Epithelial cell of prostate (primary cell): ENCODE measurements at regions not wholly inside any gene's neighbourhood (a gene's known extent, or its start where the extent isn't known, plus 50 kb on each side); places are given as distances from the start of the nearest gene placed in this dataset.
"Not testable (repeated sequence)": the region's sequence is repeated elsewhere in the genome, so short reads cannot be mapped to it uniquely, and the experiment has no call there.

Experiments used
- DNase-seq: peaks from one replicate; pipeline ENCODE4 v3.0.0-alpha.2; 2011; ENCODE audit warnings: low read depth, low spot score
- H3K27ac ChIP-seq: fragments of 450-650 bp; 2 replicates; pipeline ENCODE4 v1.5.1; 2017; ENCODE audit warnings: mild to moderate bottlenecking

GRCh38 chr2:3899536-3900155 lies 196.3 kb downstream of the DCDC2C start:
- no peak for DNase-seq
- H3K27ac ChIP-seq, result no peak overlapping the region

- no peak for DNase-seq
- H3K27ac ChIP-seq, result no peak overlapping the region
These were observed 198.8 kb downstream of the DCDC2C start for GRCh38 chr2:3902131-3902530.

- no peak overlapping the region for H3K27ac ChIP-seq
These were observed 200.7 kb downstream of the DCDC2C start for GRCh38 chr2:3904061-3904460.

GRCh38 chr2:3908498-3908897 lies 205.1 kb downstream of the DCDC2C start:
- DNase-seq, H3K27ac ChIP-seq: not testable (repeated sequence)

More at GRCh38 chr2:3904061-3904460, 200.7 kb downstream of the DCDC2C start:
- DNase-seq, result no peak

GRCh38 chr2:3911882-3912455 lies 208.6 kb downstream of the DCDC2C start:
- DNase-seq, result no peak
- no peak overlapping the region for H3K27ac ChIP-seq

GRCh38 chr2:3913166-3913565 lies 209.8 kb downstream of the DCDC2C start:
- no peak overlapping the region for H3K27ac ChIP-seq
- DNase-seq, result no peak

GRCh38 chr2:3914241-3914640 lies 210.9 kb downstream of the DCDC2C start:
- DNase-seq, result no peak
- H3K27ac ChIP-seq, result no peak overlapping the region

- DNase-seq, result no peak
- H3K27ac ChIP-seq, result no peak overlapping the region
These were observed 223.7 kb downstream of the DCDC2C start for GRCh38 chr2:3927031-3927430.

- no peak for DNase-seq
- H3K27ac ChIP-seq, result no peak overlapping the region
These were observed 226.0 kb downstream of the DCDC2C start for GRCh38 chr2:3929374-3929773.

GRCh38 chr2:3930246-3930645 lies 226.9 kb downstream of the DCDC2C start:
- DNase-seq, result no peak
- H3K27ac ChIP-seq, result no peak overlapping the region

- no peak overlapping the region for H3K27ac ChIP-seq
- no peak for DNase-seq
These were observed 237.3 kb downstream of the DCDC2C start for GRCh38 chr2:3940661-3941060.

GRCh38 chr2:3942841-3943240 lies 239.5 kb downstream of the DCDC2C start:
- no peak overlapping the region for H3K27ac ChIP-seq
- DNase-seq, result no peak

GRCh38 chr2:3944071-3944470 lies 240.7 kb downstream of the DCDC2C start:
- no peak overlapping the region for H3K27ac ChIP-seq
- DNase-seq, result no peak

- DNase-seq, result no peak
- no peak overlapping the region for H3K27ac ChIP-seq
These were observed 241.5 kb downstream of the DCDC2C start for GRCh38 chr2:3944841-3945240.

GRCh38 chr2:3948191-3948590 lies 244.8 kb downstream of the DCDC2C start:
- DNase-seq, result no peak
- H3K27ac ChIP-seq, result no peak overlapping the region

- no peak for DNase-seq
- no peak overlapping the region for H3K27ac ChIP-seq
These were observed 248.0 kb downstream of the DCDC2C start for GRCh38 chr2:3951131-3951954.

- DNase-seq, result no peak
- H3K27ac ChIP-seq, result no peak overlapping the region
These were observed 249.6 kb downstream of the DCDC2C start for GRCh38 chr2:3952866-3953516.

- no peak overlapping the region for H3K27ac ChIP-seq
- DNase-seq, result no peak
These were observed 250.9 kb downstream of the DCDC2C start for GRCh38 chr2:3954261-3954660.

- no peak overlapping the region for H3K27ac ChIP-seq
- no peak for DNase-seq
These were observed 253.0 kb downstream of the DCDC2C start for GRCh38 chr2:3956406-3956805.

- H3K27ac ChIP-seq, result no peak overlapping the region
- no peak for DNase-seq
These were observed 253.5 kb downstream of the DCDC2C start for GRCh38 chr2:3956892-3957291.

- H3K27ac ChIP-seq, result no peak overlapping the region
These were observed 255.1 kb downstream of the DCDC2C start for GRCh38 chr2:3958465-3958864.

More at GRCh38 chr2:3958465-3958864, 255.1 kb downstream of the DCDC2C start:
- no peak for DNase-seq
